Ishikawa (cell line): ENCODE measurements at regions not wholly inside any gene's neighbourhood (a gene's known extent, or its start where the extent isn't known, plus 50 kb on each side); places are given as distances from the start of the nearest gene placed in this dataset.
A peak's percentile ranks its signal among the peaks of the same experiment; 100 is the strongest.

Source experiments
- CEBPB ChIP-seq: IDR thresholded peaks from 2 replicates; pipeline ENCODE4 v1.6.1; 2012
- CREB1 ChIP-seq: IDR thresholded peaks from 2 replicates; pipeline ENCODE4 v1.6.1; 2012; ENCODE audit warnings: low read depth
- EGR1 ChIP-seq: IDR thresholded peaks from 2 replicates; pipeline ENCODE4 v1.6.1; 2012
- EP300 ChIP-seq: IDR thresholded peaks from 2 replicates; pipeline ENCODE4 v1.6.1; 2012; ENCODE audit warnings: borderline replicate concordance
- FOXM1 ChIP-seq: IDR thresholded peaks from 2 replicates; pipeline ENCODE4 v1.6.1; 2012; ENCODE audit warnings: low read depth, borderline replicate concordance
- NFIC ChIP-seq: IDR thresholded peaks from 2 replicates; pipeline ENCODE4 v1.6.1; 2012
- RAD21 ChIP-seq: IDR thresholded peaks from 2 replicates; pipeline ENCODE4 v1.6.1; 2012; ENCODE audit warnings: low read depth
- TAF1 ChIP-seq: IDR thresholded peaks from 2 replicates; pipeline ENCODE4 v1.6.1; 2012; ENCODE audit warnings: low read depth, mild to moderate bottlenecking
- TCF12 ChIP-seq: IDR thresholded peaks from 2 replicates; pipeline ENCODE4 v1.6.1; 2012; ENCODE audit warnings: low read depth
- TEAD4 ChIP-seq: IDR thresholded peaks from 2 replicates; pipeline ENCODE4 v1.6.1; 2012
- YY1 ChIP-seq: IDR thresholded peaks from 2 replicates; pipeline ENCODE4 v1.6.1; 2012; ENCODE audit warnings: low read depth
- ZBTB7A ChIP-seq: IDR thresholded peaks from 2 replicates; pipeline ENCODE4 v1.6.1; 2012; ENCODE audit warnings: low read depth
- TF ChIP-seq, protein P1 (sequence below): IDR thresholded peaks from 2 replicates; pipeline ENCODE4 v1.6.1; 2012
- TF ChIP-seq, protein P2 (sequence below): IDR thresholded peaks from 2 replicates; pipeline ENCODE4 v1.6.1; 2012
- TF ChIP-seq, protein P3 (sequence below): IDR thresholded peaks from 2 replicates; pipeline ENCODE4 v1.6.1; 2012; ENCODE audit warnings: low read depth, mild to moderate bottlenecking

DNA sequence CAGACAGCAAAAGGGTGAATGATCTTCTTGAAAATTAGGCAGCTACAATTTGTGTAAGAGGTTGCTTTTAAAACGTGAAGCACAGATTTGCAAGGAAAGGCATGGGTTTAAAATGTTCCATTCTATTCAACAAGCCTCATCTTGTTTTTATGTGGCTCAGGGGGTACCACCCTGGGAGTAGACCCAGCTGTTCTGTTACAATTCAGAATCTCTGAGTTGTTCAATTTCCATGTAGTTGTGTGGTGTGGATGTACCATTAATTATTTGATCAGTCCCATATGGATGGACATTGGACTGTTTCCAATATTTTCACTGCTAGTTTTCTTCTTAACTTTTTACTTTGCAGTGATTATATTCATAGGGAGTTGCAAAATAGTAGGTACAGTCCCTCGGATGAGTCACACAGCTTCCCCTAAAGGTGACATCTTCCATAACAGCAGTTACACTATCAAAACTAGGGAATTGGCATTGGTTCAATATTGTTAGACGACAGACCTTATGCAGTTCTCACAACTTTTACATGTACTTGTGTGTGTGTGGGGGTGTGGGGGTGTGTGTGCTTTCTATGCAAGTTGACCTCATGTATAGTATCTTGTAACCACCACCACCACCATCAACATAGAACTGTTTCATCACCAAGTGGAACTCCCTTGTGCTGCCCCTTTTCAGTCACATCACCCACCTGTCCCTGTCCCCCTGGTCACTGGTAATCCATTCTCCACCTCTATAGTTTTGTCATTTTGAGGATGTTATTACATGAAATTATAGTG is 59.0 kb upstream of the CAPRIN2 start:
- TF ChIP-seq, protein P1, sequence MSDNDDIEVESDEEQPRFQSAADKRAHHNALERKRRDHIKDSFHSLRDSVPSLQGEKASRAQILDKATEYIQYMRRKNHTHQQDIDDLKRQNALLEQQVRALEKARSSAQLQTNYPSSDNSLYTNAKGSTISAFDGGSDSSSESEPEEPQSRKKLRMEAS = no peak
- TF ChIP-seq, protein P2, sequence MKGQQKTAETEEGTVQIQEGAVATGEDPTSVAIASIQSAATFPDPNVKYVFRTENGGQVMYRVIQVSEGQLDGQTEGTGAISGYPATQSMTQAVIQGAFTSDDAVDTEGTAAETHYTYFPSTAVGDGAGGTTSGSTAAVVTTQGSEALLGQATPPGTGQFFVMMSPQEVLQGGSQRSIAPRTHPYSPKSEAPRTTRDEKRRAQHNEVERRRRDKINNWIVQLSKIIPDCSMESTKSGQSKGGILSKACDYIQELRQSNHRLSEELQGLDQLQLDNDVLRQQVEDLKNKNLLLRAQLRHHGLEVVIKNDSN = no peak

DNA sequence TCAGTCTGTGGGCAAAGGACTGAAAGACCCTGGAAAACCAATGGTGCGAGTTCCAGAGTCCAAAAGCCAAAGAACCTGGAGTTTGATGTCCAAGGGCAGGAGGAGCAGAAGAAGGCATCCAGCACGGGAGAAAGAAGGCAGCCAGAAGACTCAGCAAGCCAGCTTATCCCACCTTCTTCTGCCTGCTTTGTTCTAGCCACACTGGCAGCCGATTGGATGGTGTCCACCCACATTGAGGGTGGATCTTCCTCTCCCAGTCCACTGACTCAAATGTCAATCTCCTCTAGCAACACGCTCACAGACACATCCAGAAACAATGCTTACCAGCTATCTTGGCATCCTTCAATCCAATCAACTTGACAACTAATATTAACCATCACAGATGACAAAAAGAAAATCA is 57.2 kb upstream of the CAPRIN2 start:
- TF ChIP-seq EP300 (no peak), ZBTB7A (no peak)

DNA sequence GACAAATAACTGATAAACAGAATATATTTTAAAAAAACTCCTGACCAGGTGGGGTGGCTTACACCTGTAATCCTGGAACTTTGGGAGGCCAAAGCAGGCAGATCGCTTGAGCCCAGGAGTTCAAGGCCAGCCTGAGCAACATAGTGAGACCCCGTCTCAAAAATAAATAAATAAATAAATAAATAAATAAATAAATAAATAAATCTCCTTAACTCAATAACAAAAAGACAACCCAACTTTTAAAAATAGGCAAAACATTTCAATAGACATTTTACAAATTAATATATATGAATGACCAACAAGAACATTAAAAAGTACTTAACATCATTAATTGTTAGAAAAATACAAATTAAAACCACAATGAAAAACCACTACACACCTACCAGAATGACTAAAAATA is 56.2 kb upstream of the CAPRIN2 start:
- TF ChIP-seq TEAD4 (no peak), TAF1 (no peak), CREB1 (no peak), RAD21 (no peak), YY1 (no peak), FOXM1 (no peak), ZBTB7A (no peak), EP300 (no peak), EGR1 (no peak), CEBPB (no peak), NFIC (no peak), TCF12 (no peak)
- TF ChIP-seq, protein P1 = no peak
- TF ChIP-seq, protein P2 = no peak
- TF ChIP-seq, protein P3, sequence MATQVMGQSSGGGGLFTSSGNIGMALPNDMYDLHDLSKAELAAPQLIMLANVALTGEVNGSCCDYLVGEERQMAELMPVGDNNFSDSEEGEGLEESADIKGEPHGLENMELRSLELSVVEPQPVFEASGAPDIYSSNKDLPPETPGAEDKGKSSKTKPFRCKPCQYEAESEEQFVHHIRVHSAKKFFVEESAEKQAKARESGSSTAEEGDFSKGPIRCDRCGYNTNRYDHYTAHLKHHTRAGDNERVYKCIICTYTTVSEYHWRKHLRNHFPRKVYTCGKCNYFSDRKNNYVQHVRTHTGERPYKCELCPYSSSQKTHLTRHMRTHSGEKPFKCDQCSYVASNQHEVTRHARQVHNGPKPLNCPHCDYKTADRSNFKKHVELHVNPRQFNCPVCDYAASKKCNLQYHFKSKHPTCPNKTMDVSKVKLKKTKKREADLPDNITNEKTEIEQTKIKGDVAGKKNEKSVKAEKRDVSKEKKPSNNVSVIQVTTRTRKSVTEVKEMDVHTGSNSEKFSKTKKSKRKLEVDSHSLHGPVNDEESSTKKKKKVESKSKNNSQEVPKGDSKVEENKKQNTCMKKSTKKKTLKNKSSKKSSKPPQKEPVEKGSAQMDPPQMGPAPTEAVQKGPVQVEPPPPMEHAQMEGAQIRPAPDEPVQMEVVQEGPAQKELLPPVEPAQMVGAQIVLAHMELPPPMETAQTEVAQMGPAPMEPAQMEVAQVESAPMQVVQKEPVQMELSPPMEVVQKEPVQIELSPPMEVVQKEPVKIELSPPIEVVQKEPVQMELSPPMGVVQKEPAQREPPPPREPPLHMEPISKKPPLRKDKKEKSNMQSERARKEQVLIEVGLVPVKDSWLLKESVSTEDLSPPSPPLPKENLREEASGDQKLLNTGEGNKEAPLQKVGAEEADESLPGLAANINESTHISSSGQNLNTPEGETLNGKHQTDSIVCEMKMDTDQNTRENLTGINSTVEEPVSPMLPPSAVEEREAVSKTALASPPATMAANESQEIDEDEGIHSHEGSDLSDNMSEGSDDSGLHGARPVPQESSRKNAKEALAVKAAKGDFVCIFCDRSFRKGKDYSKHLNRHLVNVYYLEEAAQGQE = no peak

DNA sequence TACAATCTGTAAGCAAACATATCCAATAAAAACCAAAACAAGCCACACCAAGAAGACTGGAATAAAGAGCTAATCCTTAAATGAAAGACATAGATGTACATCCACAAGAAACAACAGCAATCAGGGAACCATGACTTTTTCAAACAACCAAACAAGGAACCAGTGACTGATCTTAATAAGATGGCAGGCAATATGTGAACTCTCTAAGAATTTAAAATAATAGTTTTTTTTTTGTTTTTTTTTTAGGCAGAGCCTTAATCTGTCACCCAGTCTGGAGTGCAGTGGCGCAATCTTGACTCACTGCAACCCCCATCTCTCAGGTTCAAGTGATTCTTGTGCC is 52.9 kb upstream of the CAPRIN2 start:
- no peak for TF ChIP-seq NFIC
- TF ChIP-seq EGR1 = no peak
- no peak for TF ChIP-seq TCF12
- TF ChIP-seq CREB1 = no peak
- TF ChIP-seq RAD21 = no peak
- TF ChIP-seq FOXM1 = no peak
- TF ChIP-seq, protein P1 = no peak
- TF ChIP-seq YY1 = no peak
- TF ChIP-seq ZBTB7A = no peak
- TF ChIP-seq EP300 = no peak
- TF ChIP-seq TEAD4 = no peak; the same call in 1 of the 2 replicates

DNA sequence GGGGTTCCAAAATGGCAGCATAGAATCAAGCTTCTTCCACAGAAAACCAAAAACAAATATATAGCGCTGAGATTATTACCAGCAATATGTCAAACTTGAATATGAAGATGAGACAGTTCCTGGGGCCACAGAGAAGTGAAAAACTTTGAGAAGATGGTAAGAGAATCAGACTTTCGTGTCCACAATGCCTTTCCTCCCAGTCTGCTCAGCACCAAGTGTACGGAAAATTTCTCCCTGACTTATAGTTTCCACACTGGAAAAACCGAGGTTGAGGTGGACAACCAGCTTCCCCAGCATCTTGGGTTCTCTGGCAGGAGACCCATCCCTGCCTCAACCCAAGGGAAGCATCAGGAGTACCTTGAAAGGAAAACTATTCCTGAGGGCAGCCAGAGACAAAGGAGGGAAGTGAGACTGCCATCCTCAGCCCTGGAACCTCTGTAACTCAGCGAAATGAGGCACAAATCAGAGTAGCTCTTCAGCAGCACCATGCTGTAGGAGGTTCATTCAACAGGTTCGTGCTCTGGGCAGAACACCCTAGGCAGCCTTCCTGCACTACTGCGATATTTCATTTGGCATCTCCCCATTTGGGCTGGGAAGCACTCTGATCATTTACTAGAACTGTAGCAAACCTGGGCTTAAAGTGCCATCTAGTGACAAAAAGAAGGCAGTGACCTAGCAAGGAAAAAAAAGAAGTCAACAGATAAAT is 52.4 kb upstream of the CAPRIN2 start:
- TF ChIP-seq RAD21 (peak; percentile 98), TCF12 (no peak)

DNA sequence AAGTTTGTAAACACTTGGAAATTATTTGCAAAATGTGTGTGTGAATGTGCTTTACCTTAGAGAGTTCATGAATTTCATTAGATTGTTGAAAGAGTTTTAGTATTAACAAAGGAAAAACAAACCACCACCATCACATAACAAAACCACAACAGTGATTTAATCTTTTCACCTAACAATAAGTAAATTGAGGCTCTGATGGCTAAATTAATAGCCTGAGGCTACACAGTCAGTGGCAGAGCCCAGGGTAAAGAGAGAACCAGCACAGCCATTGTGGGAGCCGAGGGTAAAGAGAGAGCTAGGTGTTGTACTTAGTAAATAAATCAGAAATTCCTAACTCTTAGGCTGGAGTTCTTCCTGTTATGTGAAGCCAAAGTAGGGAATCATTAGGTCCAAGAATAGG is 51.2 kb upstream of the CAPRIN2 start:
- no peak for TF ChIP-seq CEBPB
- TF ChIP-seq ZBTB7A = no peak
- TF ChIP-seq, protein P1 = no peak
